ENCODE measurements at regions not wholly inside any gene's neighbourhood (a gene's known extent, or its start where the extent isn't known, plus 50 kb on each side); places are given as distances from the start of the nearest gene placed in this dataset.

GRCh38 chr2:220847589-220847988, 724.5 kb downstream of the EPHA4 start:
- DNase-seq (ENCODE audit: low read depth, low spot score) = no peak
- in situ Hi-C loops (cut with HindIII; ENCODE audit: low pct_unique_long_range_greater_than_20kb, low sequenced_read_pairs) = no loop called here

GRCh38 chr2:220849433-220849832, 722.7 kb downstream of the EPHA4 start:
- in situ Hi-C loops (cut with HindIII; ENCODE audit: low pct_unique_long_range_greater_than_20kb, low sequenced_read_pairs) = no loop called here
- no peak for DNase-seq (ENCODE audit: low read depth, low spot score)

DNA sequence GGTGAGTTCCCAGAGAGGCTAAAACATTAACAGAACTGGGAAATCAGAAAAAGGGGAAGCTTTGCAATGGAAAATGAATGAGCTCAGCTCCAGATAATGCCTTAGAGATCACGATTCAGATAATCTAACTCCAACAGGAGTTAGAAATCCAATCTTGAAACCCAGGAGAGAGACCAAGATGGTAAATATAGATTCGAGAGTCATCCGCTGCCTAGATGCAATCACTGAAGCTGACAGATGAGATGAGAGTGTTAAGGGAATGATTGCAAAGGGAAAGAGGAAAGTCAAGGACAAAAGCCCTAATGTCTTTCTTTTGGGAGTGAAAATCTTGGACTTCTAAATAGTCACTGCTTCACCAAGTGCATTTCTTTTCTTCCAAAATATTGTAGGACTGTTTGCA, 722.0 kb downstream of the EPHA4 start:
- in situ Hi-C loops (cut with HindIII; ENCODE audit: low pct_unique_long_range_greater_than_20kb, low sequenced_read_pairs) = no loop called here
- DNase-seq (ENCODE audit: low read depth, low spot score) = no peak

DNA sequence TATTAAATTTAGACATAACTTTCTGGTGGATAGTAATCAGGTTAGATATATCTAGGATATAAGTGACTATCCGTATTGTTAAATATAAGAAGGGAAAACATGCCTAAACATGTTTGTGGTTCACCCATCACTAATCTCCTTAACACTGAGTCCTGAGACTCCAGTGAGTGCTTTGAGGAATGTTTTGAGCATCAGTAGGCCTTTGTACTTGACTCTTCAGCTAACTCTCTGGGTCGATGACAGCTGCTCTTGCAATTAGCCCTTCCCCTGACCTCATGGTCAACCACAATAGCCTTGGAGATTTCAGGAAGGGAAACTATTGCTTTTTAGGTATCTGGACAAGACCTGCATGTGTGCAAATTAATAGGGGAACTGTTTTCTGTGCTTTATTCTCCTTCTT, 716.8 kb downstream of the EPHA4 start:
- DNase-seq (ENCODE audit: low read depth, low spot score) = peak; percentile 11
- in situ Hi-C loops (cut with HindIII; ENCODE audit: low pct_unique_long_range_greater_than_20kb, low sequenced_read_pairs) = no loop called here

DNA sequence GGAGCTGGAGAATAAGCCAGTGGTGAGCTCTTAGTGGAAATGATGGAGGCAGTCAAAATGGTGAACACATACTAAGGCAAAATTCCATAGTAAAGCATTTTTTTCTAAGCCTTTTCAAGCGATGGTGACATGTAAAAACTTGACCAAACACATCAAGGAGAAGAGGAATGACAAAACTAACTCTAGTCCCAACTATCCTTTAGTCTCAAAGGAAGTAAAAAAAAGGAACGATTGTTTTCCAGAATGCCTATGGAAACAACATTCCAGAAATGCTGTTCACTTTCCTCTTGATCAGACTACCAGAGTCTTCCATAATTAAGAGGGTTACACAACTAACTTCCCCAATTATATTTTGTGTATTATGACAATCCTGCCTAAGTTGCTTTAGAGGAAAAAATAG, 715.6 kb downstream of the EPHA4 start:
- DNase-seq (ENCODE audit: low read depth, low spot score) = no peak

DNA sequence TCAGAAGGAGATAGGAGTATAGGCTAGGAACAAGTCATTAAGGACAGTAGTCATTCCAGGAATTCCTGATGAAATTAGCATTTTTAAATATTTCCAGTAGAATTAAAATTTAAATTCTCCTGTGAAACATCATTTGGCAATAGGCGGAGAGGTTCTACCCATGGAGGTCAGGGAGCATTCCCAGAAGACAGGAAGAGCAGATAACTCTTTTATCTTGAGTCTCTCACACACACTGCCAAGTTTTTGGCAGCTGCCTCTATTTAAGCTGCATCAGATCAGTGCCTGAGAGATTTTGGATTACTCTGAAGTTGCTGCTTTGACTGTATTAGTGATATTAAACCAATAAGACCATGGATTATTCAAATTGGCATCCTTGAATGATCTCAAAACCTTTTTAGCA, 714.7 kb downstream of the EPHA4 start:
- in situ Hi-C loops (cut with HindIII; ENCODE audit: low pct_unique_long_range_greater_than_20kb, low sequenced_read_pairs) = no loop called here
- DNase-seq (ENCODE audit: low read depth, low spot score) = no peak

More for the DNA sequence above, 715.6 kb downstream of the EPHA4 start:
- in situ Hi-C loops (cut with HindIII; ENCODE audit: low pct_unique_long_range_greater_than_20kb, low sequenced_read_pairs) = no loop called here

GRCh38 chr2:220858101-220858500, 714.0 kb downstream of the EPHA4 start:
- in situ Hi-C loops (cut with HindIII; ENCODE audit: low pct_unique_long_range_greater_than_20kb, low sequenced_read_pairs) = no loop called here
- DNase-seq (ENCODE audit: low read depth, low spot score) = no peak

DNA sequence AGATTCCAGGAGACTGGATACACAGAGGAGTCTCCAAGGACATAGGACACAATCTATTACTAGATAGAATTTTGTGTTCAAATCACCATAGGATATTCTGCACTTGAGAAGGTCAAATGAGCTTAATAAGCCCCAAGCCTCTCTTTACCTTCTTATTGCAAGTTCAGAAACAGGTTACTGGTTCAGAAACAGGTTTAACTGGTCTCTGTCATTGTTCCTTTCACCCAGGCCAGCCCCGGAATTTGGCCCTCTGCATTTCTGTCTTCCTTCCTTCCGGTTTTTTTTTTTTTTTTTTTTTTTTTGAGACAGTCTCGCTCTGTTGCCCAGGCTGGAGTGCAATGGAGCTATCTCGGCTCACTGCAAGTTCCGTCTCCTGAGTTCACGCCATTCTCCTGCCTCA, 700.2 kb downstream of the EPHA4 start:
- DNase-seq (ENCODE audit: low read depth, low spot score) = no peak
- in situ Hi-C loops (cut with HindIII; ENCODE audit: low pct_unique_long_range_greater_than_20kb, low sequenced_read_pairs) = no loop called here

DNA sequence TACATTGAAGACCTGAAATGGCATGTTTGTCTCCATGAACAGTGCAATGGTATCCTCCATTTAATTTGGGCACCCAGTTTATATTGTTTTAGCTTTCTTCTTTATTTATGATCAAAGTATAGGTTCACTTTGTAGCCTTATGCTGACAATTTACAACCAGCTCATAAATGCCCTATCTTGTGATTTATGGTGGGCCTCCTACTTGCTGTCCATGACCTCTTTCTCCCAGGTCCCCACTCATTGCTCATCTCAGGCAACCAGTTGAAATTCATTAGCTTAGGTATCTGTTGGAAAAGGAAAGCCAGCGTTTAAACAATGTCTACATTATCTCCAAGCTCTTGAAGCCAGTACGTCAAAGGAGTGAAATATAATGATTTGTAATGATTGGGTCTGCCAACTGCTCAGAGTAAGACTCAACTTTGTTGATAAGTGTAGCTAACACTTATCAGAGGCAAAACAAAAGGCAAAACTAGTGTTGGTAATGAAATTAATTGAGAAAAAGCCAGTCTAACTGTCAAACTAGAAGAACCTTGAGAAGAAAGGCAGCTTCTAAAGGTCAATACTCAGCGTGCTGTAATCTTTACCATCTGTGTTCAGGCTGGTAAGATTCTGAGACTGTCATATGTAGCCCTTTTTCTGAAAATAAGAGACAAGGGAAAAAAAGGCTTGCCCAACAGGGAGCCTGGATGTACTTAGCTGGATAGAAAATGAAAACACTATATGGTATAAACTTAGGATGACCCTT, 695.9 kb downstream of the EPHA4 start:
- DNase-seq (ENCODE audit: low read depth, low spot score) = no peak

DNA sequence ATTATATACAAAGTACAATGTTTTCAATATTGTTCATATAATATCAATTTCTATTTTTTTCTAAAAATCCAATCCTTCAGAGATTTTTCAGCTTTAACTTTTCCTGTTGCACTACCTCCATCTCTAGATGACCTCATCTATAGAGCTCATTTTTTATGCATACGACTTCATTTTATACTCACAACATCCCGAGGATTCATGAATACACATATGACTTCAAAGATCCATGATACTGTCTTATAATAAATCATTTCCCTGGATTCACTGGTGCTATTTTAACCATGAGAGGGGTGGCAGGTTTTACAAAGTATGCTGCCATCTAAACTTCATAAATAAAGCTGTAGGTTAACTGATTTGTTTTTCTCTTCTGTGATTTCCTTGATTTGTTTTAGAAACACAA, 694.6 kb downstream of the EPHA4 start:
- in situ Hi-C loops (cut with HindIII; ENCODE audit: low pct_unique_long_range_greater_than_20kb, low sequenced_read_pairs) = no loop called here
- DNase-seq (ENCODE audit: low read depth, low spot score) = no peak

More for the DNA sequence above, 695.9 kb downstream of the EPHA4 start:
- in situ Hi-C loops (cut with HindIII; ENCODE audit: low pct_unique_long_range_greater_than_20kb, low sequenced_read_pairs) = no loop called here

DNA sequence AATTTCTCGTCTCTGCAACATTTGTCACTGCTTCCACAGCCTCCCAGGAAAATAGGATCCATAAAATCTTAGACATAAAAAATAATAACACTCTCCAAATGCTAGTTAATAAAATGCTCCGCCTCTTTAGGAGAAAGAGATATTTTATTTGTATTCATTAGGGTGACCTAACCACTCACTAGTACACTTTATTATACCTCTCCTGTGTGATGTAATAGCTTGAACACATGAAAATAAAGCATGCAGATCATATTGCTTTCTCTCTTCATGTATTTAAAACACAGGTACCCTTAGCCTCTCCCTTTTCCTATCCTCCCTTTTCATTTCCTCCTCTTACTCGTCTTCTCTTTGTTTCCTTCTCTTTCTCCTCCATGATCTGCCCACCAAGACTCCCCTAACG, 694.2 kb downstream of the EPHA4 start:
- in situ Hi-C loops (cut with HindIII; ENCODE audit: low pct_unique_long_range_greater_than_20kb, low sequenced_read_pairs) = no loop called here
- DNase-seq (ENCODE audit: low read depth, low spot score) = no peak

GRCh38 chr2:220880623-220881596, 691.2 kb downstream of the EPHA4 start:
- in situ Hi-C loops (cut with HindIII; ENCODE audit: low pct_unique_long_range_greater_than_20kb, low sequenced_read_pairs) = no loop called here
- DNase-seq (ENCODE audit: low read depth, low spot score) = peak; percentile 22

- in situ Hi-C loops (cut with HindIII; ENCODE audit: low pct_unique_long_range_greater_than_20kb, low sequenced_read_pairs) = no loop called here
- DNase-seq (ENCODE audit: low read depth, low spot score) = no peak
Observed at GRCh38 chr2:220882507-220882906, 689.6 kb downstream of the EPHA4 start.

DNA sequence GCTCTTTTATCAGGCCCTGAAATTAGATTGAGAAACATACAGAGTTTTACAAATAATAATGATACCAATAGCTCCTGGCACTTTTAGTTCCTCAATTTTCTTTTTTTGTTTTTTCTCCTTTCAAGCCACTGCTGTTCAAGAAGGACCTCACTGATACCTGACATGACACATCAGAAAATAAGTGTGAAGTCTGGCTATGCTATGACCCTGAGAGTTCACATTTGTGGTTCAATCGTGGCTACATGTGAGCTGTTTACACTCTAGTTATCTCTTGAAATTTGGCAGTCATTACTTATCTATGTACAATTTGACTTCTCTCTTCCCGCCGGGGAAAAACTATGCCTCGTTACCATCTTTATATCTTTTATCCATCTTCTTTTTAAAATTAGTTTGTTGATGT, 686.5 kb downstream of the EPHA4 start:
- DNase-seq (ENCODE audit: low read depth, low spot score) = no peak
- in situ Hi-C loops (cut with HindIII; ENCODE audit: low pct_unique_long_range_greater_than_20kb, low sequenced_read_pairs) = no loop called here

- DNase-seq (ENCODE audit: low read depth, low spot score) = no peak
Observed at GRCh38 chr2:220887271-220887870, 684.7 kb downstream of the EPHA4 start.

DNA sequence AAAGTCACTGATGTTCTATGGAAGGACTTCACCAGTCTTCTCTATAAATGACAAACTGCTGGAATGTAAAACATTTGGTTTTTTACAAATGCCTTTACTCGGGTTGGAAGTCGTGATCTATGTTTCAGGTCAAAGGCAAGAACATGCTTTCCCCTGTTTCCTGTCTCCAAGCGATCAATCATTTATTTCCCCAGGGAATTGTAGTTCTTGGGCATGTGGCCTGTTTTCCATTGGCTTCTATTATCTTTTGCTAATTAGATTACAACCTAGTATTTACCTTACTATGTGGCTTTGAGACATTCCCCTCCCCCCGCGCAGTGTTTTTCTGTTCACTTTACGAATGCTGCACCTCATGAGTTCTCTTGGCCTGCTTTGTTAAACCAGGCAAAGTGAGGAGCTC, 684.2 kb downstream of the EPHA4 start:
- no peak for DNase-seq (ENCODE audit: low read depth, low spot score)

More at GRCh38 chr2:220887271-220887870, 684.7 kb downstream of the EPHA4 start:
- in situ Hi-C loops (cut with HindIII; ENCODE audit: low pct_unique_long_range_greater_than_20kb, low sequenced_read_pairs) = no loop called here

DNA sequence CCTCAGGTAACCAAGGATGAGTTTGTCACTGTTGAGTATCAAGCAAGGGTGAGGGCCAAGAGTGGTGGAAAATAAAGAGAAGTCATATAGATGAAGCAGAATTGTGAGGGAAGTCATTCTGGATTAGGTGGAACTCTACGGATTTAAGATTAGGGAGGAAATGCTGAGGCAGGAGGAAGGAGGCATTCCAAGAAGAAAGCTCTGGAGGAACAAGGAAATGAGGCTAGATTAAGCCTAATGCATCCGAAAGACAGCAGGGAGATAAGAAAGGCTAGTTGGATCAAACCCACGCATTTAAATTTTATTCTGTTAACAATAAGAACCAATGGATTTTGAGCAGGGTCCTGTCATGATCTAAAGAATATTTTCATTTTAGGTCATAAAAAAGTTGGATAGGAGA, 681.2 kb downstream of the EPHA4 start:
- no peak for DNase-seq (ENCODE audit: low read depth, low spot score)
- in situ Hi-C loops (cut with HindIII; ENCODE audit: low pct_unique_long_range_greater_than_20kb, low sequenced_read_pairs) = no loop called here

More for the DNA sequence above, 684.2 kb downstream of the EPHA4 start:
- in situ Hi-C loops (cut with HindIII; ENCODE audit: low pct_unique_long_range_greater_than_20kb, low sequenced_read_pairs) = no loop called here

GRCh38 chr2:220891405-220891804, 680.7 kb downstream of the EPHA4 start:
- no peak for DNase-seq (ENCODE audit: low read depth, low spot score)
- in situ Hi-C loops (cut with HindIII; ENCODE audit: low pct_unique_long_range_greater_than_20kb, low sequenced_read_pairs) = no loop called here
